HepG2 (cell line): ENCODE measurements at regions not wholly inside any gene's neighbourhood (a gene's known extent, or its start where the extent isn't known, plus 50 kb on each side); places are given as distances from the start of the nearest gene placed in this dataset.
A peak's percentile ranks its signal among the peaks of the same experiment; 100 is the strongest.

ENCODE experiments used
- ATM ChIP-seq: fragments of 450-650 bp; IDR thresholded peaks from 2 replicates; pipeline ENCODE4 v1.7.1; 2017; ENCODE audit warnings: mild to moderate bottlenecking, borderline replicate concordance
- CCDC6 ChIP-seq: sonication (generic); formaldehyde crosslinking; IDR thresholded peaks from 2 replicates; pipeline ENCODE4 v1.8.1; 2022; ENCODE audit warnings: mild to moderate bottlenecking, missing genetic modification reagents, moderate library complexity
- DMAP1 ChIP-seq: IDR thresholded peaks from 2 replicates; pipeline ENCODE4 v1.6.1; 2016
- FOXO1 ChIP-seq: sonication (generic); formaldehyde crosslinking; IDR thresholded peaks from 2 replicates; pipeline ENCODE4 v1.4.0; 2020; ENCODE audit warnings: missing genetic modification reagents
- HMG20B ChIP-seq: conservative IDR thresholded peaks from 2 replicates; pipeline ENCODE4 v1.6.1; 2016; ENCODE audit warnings: missing genetic modification reagents, missing compliant biosample characterization
- HOXA3 ChIP-seq: sonication (generic); formaldehyde crosslinking; IDR thresholded peaks from 2 replicates; pipeline ENCODE4 v1.5.0; 2020; ENCODE audit warnings: missing genetic modification reagents
- KLF6 ChIP-seq: IDR thresholded peaks from 2 replicates; pipeline ENCODE4 v1.8.0; 2016; ENCODE audit warnings: missing biosample characterization, missing genetic modification reagents
- MIER2 ChIP-seq: IDR thresholded peaks from 2 replicates; pipeline ENCODE4 v1.6.1; 2016; ENCODE audit warnings: missing biosample characterization, missing genetic modification reagents
- NRL ChIP-seq: sonication (generic); formaldehyde crosslinking; IDR thresholded peaks from 2 replicates; pipeline ENCODE4 v1.5.0; 2020; ENCODE audit warnings: missing genetic modification reagents, mild to moderate bottlenecking, moderate library complexity, borderline replicate concordance
- POLR2AphosphoS5 ChIP-seq: IDR thresholded peaks from 2 replicates; pipeline ENCODE4 v1.6.1; 2012; ENCODE audit warnings: low read depth, low read length
- SAP130 ChIP-seq: IDR thresholded peaks from 2 replicates; pipeline ENCODE4 v1.6.1; 2016; ENCODE audit warnings: low read depth
- SP4 ChIP-seq: sonication (generic); formaldehyde crosslinking; IDR thresholded peaks from 2 replicates; pipeline ENCODE4 v1.8.1; 2023; ENCODE audit warnings: mild to moderate bottlenecking, missing genetic modification reagents
- TBL1XR1 ChIP-seq: fragments of 150-350 bp; IDR thresholded peaks from 2 replicates; pipeline ENCODE4 v1.6.1; 2014; ENCODE audit warnings: borderline replicate concordance, low read length; ENCODE audit not compliant: partially characterized antibody
- ZNF20 ChIP-seq: sonication (generic); formaldehyde crosslinking; IDR thresholded peaks from 2 replicates; pipeline ENCODE4 v1.4.0; 2020; ENCODE audit warnings: mild to moderate bottlenecking, moderate library complexity, missing genetic modification reagents
- ZNF510 ChIP-seq: sonication (generic); formaldehyde crosslinking; IDR thresholded peaks from 2 replicates; pipeline ENCODE4 v1.4.0; 2020; ENCODE audit warnings: low read depth, mild to moderate bottlenecking, missing genetic modification reagents
- ZNF878 ChIP-seq: sonication (generic); formaldehyde crosslinking; IDR thresholded peaks from 2 replicates; pipeline ENCODE4 v1.8.1; 2023; ENCODE audit warnings: mild to moderate bottlenecking, missing genetic modification reagents, moderate library complexity
- ZSCAN9 ChIP-seq: IDR thresholded peaks from 2 replicates; pipeline ENCODE4 v1.6.1; 2016; ENCODE audit warnings: borderline replicate concordance
- TF ChIP-seq, protein P1 (sequence below): sonication (generic); formaldehyde crosslinking; IDR thresholded peaks from 2 replicates; pipeline ENCODE4 v1.4.0; 2020; ENCODE audit warnings: missing genetic modification reagents, borderline replicate concordance
- TF ChIP-seq, protein P2 (sequence below): sonication (generic); formaldehyde crosslinking; IDR thresholded peaks from 2 replicates; pipeline ENCODE4 v1.4.0; 2020; ENCODE audit warnings: mild to moderate bottlenecking, low read depth, missing genetic modification reagents
- TF ChIP-seq, protein P3 (sequence below): IDR thresholded peaks from 2 replicates; pipeline ENCODE4 v1.6.1; 2016; ENCODE audit warnings: mild to moderate bottlenecking, missing biosample characterization, missing genetic modification reagents
- TF ChIP-seq, protein P4 (sequence below): IDR thresholded peaks from 2 replicates; pipeline ENCODE4 v1.6.1; 2016; ENCODE audit warnings: low read depth, borderline replicate concordance
- TF ChIP-seq, protein P5 (sequence below): sonication (generic); formaldehyde crosslinking; IDR thresholded peaks from 2 replicates; pipeline ENCODE4 v1.4.0; 2020; ENCODE audit warnings: missing genetic modification reagents
- TF ChIP-seq, protein P6 (sequence below), 2 experiments: fragments of 450-650 bp in 1 of 2; sonication (generic) in 1 of 2; formaldehyde crosslinking; IDR thresholded peaks; 2 replicates each; pipeline versions ENCODE4 v1.5.0 to v1.8.0; 2020 to 2022; ENCODE audit warnings: mild to moderate bottlenecking in 1 of 2, missing genetic modification reagents in 1 of 2

DNA sequence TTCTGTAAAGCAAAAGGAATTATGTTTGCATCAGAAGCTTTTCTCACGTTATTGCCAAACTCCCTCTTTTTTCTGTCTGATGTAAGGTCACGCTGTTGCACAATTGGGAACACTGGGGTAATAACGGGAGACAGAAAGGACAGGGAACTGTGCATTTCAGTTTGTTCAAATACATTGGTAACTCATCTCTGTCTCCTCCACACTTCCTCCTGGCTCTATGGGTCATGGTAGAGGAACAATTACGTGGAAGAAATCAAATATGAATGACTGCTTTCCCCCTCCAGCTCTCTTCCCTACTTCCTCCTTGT is 132.2 kb upstream of the TNFAIP3 start (continued):
- TF ChIP-seq, protein P1, sequence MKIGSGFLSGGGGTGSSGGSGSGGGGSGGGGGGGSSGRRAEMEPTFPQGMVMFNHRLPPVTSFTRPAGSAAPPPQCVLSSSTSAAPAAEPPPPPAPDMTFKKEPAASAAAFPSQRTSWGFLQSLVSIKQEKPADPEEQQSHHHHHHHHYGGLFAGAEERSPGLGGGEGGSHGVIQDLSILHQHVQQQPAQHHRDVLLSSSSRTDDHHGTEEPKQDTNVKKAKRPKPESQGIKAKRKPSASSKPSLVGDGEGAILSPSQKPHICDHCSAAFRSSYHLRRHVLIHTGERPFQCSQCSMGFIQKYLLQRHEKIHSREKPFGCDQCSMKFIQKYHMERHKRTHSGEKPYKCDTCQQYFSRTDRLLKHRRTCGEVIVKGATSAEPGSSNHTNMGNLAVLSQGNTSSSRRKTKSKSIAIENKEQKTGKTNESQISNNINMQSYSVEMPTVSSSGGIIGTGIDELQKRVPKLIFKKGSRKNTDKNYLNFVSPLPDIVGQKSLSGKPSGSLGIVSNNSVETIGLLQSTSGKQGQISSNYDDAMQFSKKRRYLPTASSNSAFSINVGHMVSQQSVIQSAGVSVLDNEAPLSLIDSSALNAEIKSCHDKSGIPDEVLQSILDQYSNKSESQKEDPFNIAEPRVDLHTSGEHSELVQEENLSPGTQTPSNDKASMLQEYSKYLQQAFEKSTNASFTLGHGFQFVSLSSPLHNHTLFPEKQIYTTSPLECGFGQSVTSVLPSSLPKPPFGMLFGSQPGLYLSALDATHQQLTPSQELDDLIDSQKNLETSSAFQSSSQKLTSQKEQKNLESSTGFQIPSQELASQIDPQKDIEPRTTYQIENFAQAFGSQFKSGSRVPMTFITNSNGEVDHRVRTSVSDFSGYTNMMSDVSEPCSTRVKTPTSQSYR (CRISPR knock-in tag): peak; percentile 68; the same call in 1 of the 2 replicates
- TF ChIP-seq, protein P2, sequence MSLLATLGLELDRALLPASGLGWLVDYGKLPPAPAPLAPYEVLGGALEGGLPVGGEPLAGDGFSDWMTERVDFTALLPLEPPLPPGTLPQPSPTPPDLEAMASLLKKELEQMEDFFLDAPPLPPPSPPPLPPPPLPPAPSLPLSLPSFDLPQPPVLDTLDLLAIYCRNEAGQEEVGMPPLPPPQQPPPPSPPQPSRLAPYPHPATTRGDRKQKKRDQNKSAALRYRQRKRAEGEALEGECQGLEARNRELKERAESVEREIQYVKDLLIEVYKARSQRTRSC (CRISPR knock-in tag): no peak
- TF ChIP-seq HOXA3 (CRISPR knock-in tag) (peak; percentile 67; the same call in 1 of the 2 replicates), SP4 (CRISPR knock-in tag) (no peak), DMAP1 (CRISPR knock-in tag) (peak; percentile 53; the same call in 1 of the 2 replicates), ZNF510 (CRISPR knock-in tag) (no peak), TBL1XR1 (peak; percentile 77), POLR2AphosphoS5 (no peak), NRL (CRISPR knock-in tag) (no peak), ZNF878 (CRISPR knock-in tag) (peak; percentile 32; the same call in 1 of the 2 replicates), ZSCAN9 (CRISPR knock-in tag) (peak; percentile 62; the same call in 1 of the 2 replicates), MIER2 (CRISPR knock-in tag) (0 out of 2 replicates have a peak, but pooled peaks have one; percentile 54), CCDC6 (CRISPR knock-in tag) (no peak), FOXO1 (CRISPR knock-in tag) (peak; percentile 78), SAP130 (CRISPR knock-in tag) (peak; percentile 59; the same call in 1 of the 2 replicates), ZNF20 (peak; percentile 14; the same call in 1 of the 2 replicates), KLF6 (CRISPR knock-in tag) (peak; percentile 92), HMG20B (CRISPR knock-in tag) (peak; percentile 65; the same call in 1 of the 2 replicates), ATM (no peak)
- TF ChIP-seq, protein P3, sequence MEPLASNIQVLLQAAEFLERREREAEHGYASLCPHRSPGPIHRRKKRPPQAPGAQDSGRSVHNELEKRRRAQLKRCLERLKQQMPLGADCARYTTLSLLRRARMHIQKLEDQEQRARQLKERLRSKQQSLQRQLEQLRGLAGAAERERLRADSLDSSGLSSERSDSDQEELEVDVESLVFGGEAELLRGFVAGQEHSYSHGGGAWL: no peak
- TF ChIP-seq, protein P4, sequence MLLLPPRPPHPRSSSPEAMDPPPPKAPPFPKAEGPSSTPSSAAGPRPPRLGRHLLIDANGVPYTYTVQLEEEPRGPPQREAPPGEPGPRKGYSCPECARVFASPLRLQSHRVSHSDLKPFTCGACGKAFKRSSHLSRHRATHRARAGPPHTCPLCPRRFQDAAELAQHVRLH (CRISPR knock-in tag): peak; percentile 82; the same call in 1 of the 2 replicates
- TF ChIP-seq, protein P5, sequence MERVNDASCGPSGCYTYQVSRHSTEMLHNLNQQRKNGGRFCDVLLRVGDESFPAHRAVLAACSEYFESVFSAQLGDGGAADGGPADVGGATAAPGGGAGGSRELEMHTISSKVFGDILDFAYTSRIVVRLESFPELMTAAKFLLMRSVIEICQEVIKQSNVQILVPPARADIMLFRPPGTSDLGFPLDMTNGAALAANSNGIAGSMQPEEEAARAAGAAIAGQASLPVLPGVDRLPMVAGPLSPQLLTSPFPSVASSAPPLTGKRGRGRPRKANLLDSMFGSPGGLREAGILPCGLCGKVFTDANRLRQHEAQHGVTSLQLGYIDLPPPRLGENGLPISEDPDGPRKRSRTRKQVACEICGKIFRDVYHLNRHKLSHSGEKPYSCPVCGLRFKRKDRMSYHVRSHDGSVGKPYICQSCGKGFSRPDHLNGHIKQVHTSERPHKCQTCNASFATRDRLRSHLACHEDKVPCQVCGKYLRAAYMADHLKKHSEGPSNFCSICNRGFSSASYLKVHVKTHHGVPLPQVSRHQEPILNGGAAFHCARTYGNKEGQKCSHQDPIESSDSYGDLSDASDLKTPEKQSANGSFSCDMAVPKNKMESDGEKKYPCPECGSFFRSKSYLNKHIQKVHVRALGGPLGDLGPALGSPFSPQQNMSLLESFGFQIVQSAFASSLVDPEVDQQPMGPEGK (CRISPR knock-in tag): peak; percentile 73
- TF ChIP-seq, protein P6, sequence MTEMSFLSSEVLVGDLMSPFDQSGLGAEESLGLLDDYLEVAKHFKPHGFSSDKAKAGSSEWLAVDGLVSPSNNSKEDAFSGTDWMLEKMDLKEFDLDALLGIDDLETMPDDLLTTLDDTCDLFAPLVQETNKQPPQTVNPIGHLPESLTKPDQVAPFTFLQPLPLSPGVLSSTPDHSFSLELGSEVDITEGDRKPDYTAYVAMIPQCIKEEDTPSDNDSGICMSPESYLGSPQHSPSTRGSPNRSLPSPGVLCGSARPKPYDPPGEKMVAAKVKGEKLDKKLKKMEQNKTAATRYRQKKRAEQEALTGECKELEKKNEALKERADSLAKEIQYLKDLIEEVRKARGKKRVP (CRISPR knock-in tag; IDR thresholded peaks at IDR 0.05): peak in 1 of 2 experiments; percentile 99; a peak in 2 of 4 replicates
